ENCODE measurements at regions not wholly inside any gene's neighbourhood (a gene's known extent, or its start where the extent isn't known, plus 50 kb on each side); places are given as distances from the start of the nearest gene placed in this dataset.

- DNase-seq: no peak
- WGBS, 2 donors: 71 to 72% methylated on average over 6 of the region's 6 CpGs
- no peaks in the 10 kb centered on the region for H3K4me1 ChIP-seq
- no peaks in the 10 kb centered on the region for H3K9me3 ChIP-seq
- no peak overlapping the region for H3K27ac ChIP-seq
- H3K36me3 ChIP-seq: no peaks in the 10 kb centered on the region
- TF ChIP-seq CTCF (IDR thresholded peaks at IDR 0.05): no peak
- no peak for TF ChIP-seq POLR2A (IDR thresholded peaks at IDR 0.05)
- intact Hi-C loops (cut with DNase I): no loop called here
- no peaks in the 10 kb centered on the region for H3K27me3 ChIP-seq
- H3K4me3 ChIP-seq: no peak overlapping the region
Measured at GRCh38 chr12:58727521-58727920, 192.8 kb downstream of the LRIG3 start.

GRCh38 chr12:58728397-58728796, 191.9 kb downstream of the LRIG3 start:
- Histone ChIP-seq H3K27me3 (no peaks in the 10 kb centered on the region), H3K9me3 (no peaks in the 10 kb centered on the region), H3K36me3 (no peaks in the 10 kb centered on the region), H3K4me3 (no peak overlapping the region), H3K4me1 (no peaks in the 10 kb centered on the region), H3K27ac (no peak overlapping the region)
- DNase-seq: no peak
- no peak for TF ChIP-seq CTCF (IDR thresholded peaks at IDR 0.05)
- no peak for TF ChIP-seq POLR2A (IDR thresholded peaks at IDR 0.05)
- WGBS, 2 donors: 59 to 65% methylated on average over 1 of the region's 1 CpG
- intact Hi-C loops (cut with DNase I): no loop called here

GRCh38 chr12:58731096-58731495, 189.2 kb downstream of the LRIG3 start:
- DNase-seq: no peak
- Histone ChIP-seq H3K27ac (no peak overlapping the region), H3K27me3 (no peaks in the 10 kb centered on the region), H3K4me3 (no peak overlapping the region), H3K36me3 (no peaks in the 10 kb centered on the region), H3K9me3 (no peaks in the 10 kb centered on the region), H3K4me1 (no peaks in the 10 kb centered on the region)
- intact Hi-C loops (cut with DNase I): no loop called here
- no peak for TF ChIP-seq CTCF (IDR thresholded peaks at IDR 0.05)
- TF ChIP-seq POLR2A (IDR thresholded peaks at IDR 0.05): no peak

GRCh38 chr12:58732894-58733293, 187.4 kb downstream of the LRIG3 start:
- Histone ChIP-seq H3K27ac (no peak overlapping the region), H3K4me1 (no peaks in the 10 kb centered on the region), H3K36me3 (no peaks in the 10 kb centered on the region), H3K9me3 (no peaks in the 10 kb centered on the region), H3K4me3 (no peak overlapping the region), H3K27me3 (no peaks in the 10 kb centered on the region)
- intact Hi-C loops (cut with DNase I): no loop called here
- TF ChIP-seq POLR2A (IDR thresholded peaks at IDR 0.05) (no peak), CTCF (IDR thresholded peaks at IDR 0.05) (no peak)
- WGBS, 2 donors: 67 to 75% methylated on average over 3 of the region's 3 CpGs
- DNase-seq: no peak

GRCh38 chr12:58741226-58741625, 179.1 kb downstream of the LRIG3 start:
- 73 to 100% methylated on average over 2 of the region's 2 CpGs for WGBS, 2 donors
- no peak for DNase-seq
- H3K27me3 ChIP-seq: no peaks in the 10 kb centered on the region
- TF ChIP-seq CTCF (IDR thresholded peaks at IDR 0.05) (no peak), POLR2A (IDR thresholded peaks at IDR 0.05) (no peak)
- intact Hi-C loops (cut with DNase I): no loop called here
- no peak overlapping the region for H3K27ac ChIP-seq
- H3K9me3 ChIP-seq: no peaks in the 10 kb centered on the region
- H3K4me3 ChIP-seq: no peak overlapping the region
- H3K36me3 ChIP-seq: no peaks in the 10 kb centered on the region
- peaks cover 0 to 11% (median 5%) of the 10 kb centered on the region in 3 donors for H3K4me1 ChIP-seq

Measured in esophagus squamous epithelium (tissue), 5 donors.